ENCODE measurements at regions not wholly inside any gene's neighbourhood (a gene's known extent, or its start where the extent isn't known, plus 50 kb on each side); places are given as distances from the start of the nearest gene placed in this dataset.

DNA sequence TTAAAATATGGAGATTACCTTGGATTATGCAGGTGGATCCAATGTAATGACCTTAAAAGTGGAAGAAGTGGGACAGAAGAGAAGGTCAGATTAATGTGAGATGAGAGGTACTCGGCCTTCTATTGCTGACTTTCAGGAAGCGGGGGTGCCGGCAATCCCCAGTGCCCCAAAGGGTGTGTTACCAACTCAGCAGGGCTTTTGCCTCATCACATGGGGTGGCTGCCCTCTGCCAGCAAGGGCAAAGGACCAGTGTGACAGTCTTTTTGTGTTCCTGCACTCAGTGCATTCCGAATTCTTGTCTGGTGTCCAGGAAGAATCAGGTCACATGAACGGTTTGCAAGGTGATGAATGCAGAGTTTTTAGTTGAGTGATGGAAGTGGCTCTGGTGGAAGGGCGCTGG lies 624.2 kb downstream of the COL12A1 start:
- ATAC-seq (no peak), DNase-seq (ENCODE audit: low spot score) (no peak), FAIRE-seq (no peak)
- H3K4me3 ChIP-seq (replicated peaks in 1 of 3; ENCODE audit: insufficient read depth in 1 of 3, low read depth in 2 of 3, low read length in 3 of 3): no peak overlapping the region
- no peaks in the 10 kb centered on the region for H4K20me1 ChIP-seq (ENCODE audit: insufficient read depth, low read length)
- 5% methylated on average over 4 of the region's 6 CpGs for WGBS (ENCODE audit: low lambda C conversion rate)
- POLR2A ChIA-PET: no interaction called here
- in situ Hi-C loops (cut with HindIII; ENCODE audit: extremely low pct_ligation_motif_present, low pct_unique_long_range_greater_than_20kb) (loop anchor here (25.0 kb wide), 1 partner anchor 631 kb away; the partner anchor contains the start of gene COL12A1), intact Hi-C loops (cut with micrococcal nuclease; ENCODE audit: unreplicated experiment) (no loop called here)
- H3K36me3 ChIP-seq (replicated peaks in 1 of 2; ENCODE audit: control insufficient read depth in 1 of 2, insufficient read depth in 2 of 2, low read length in 2 of 2): no peaks in the 10 kb centered on the region
- BruUV-seq (replicated peaks): no TSS peak
- H3K27me3 ChIP-seq (ENCODE audit: control insufficient read depth in 1 of 2, insufficient read depth in 2 of 2, low read length in 2 of 2): no peaks in the 10 kb centered on the region
- no peaks in the 10 kb centered on the region for H3K79me2 ChIP-seq (ENCODE audit: insufficient read depth, low read length)
- H3K4me2 ChIP-seq (ENCODE audit: low read depth, low read length): no peak overlapping the region
- no peak overlapping the region for H3K9ac ChIP-seq (ENCODE audit: insufficient read depth, low read depth, low read length)
- H3K27ac ChIP-seq (ENCODE audit: extremely low read length, insufficient read depth, low read length): no peak overlapping the region
- CTCF ChIA-PET (ENCODE audit: low intra/inter-chr PET ratio, low total read pairs): no interaction called here
- TF ChIP-seq ZNF572 (CRISPR knock-in tag; IDR thresholded peaks at IDR 0.05): no peak
- no peak for TF ChIP-seq TRIM24 (CRISPR knock-in tag; IDR thresholded peaks at IDR 0.05)
- TF ChIP-seq ZNF451 (CRISPR knock-in tag; IDR thresholded peaks at IDR 0.05): no peak
- TF ChIP-seq, protein P1, sequence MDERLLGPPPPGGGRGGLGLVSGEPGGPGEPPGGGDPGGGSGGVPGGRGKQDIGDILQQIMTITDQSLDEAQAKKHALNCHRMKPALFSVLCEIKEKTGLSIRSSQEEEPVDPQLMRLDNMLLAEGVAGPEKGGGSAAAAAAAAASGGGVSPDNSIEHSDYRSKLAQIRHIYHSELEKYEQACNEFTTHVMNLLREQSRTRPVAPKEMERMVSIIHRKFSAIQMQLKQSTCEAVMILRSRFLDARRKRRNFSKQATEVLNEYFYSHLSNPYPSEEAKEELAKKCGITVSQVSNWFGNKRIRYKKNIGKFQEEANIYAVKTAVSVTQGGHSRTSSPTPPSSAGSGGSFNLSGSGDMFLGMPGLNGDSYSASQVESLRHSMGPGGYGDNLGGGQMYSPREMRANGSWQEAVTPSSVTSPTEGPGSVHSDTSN (CRISPR knock-in tag; IDR thresholded peaks at IDR 0.05): no peak
- H3K4me1 ChIP-seq (ENCODE audit: insufficient read depth, low read length): no peaks in the 10 kb centered on the region
- H3K9me3 ChIP-seq (ENCODE audit: low read length): no peaks in the 10 kb centered on the region
- no peak overlapping the region for H2AFZ ChIP-seq (ENCODE audit: low read length)

DNA sequence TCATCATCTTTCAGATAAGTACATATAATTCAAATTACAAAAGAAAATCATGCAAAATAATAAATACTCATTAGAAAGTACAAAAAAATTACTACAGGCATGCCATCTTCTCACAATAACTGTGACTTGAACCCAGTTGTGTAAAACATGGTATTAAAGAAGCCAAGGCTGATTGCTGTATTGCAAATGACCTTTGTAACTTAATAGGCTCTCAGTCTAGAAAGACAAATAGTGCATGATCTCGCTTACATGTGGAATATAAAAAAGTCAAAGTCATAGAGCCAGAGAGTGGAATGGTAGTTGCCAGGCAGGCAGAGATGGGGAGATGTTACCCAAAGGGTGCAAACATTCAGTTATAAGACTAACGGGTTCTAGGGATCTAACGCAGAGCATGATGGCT lies 626.1 kb downstream of the COL12A1 start:
- no peak overlapping the region for H3K4me2 ChIP-seq (ENCODE audit: low read depth, low read length)
- intact Hi-C loops (cut with micrococcal nuclease; ENCODE audit: unreplicated experiment) (loop anchor here (10.0 kb wide), 1 partner anchor 65 kb away; no protein-coding TSS in a partner anchor), in situ Hi-C loops (cut with HindIII; ENCODE audit: extremely low pct_ligation_motif_present, low pct_unique_long_range_greater_than_20kb) (loop anchor here (25.0 kb wide), 1 partner anchor 633 kb away; the partner anchor contains the start of gene COL12A1)
- no peaks in the 10 kb centered on the region for H3K9me3 ChIP-seq (ENCODE audit: low read length)
- no peaks in the 10 kb centered on the region for H3K79me2 ChIP-seq (ENCODE audit: insufficient read depth, low read length)
- FAIRE-seq (no peak), ATAC-seq (no peak), DNase-seq (ENCODE audit: low spot score) (no peak)
- H3K9ac ChIP-seq (ENCODE audit: insufficient read depth, low read depth, low read length): no peak overlapping the region
- H3K4me3 ChIP-seq (replicated peaks in 1 of 3; ENCODE audit: insufficient read depth in 1 of 3, low read depth in 2 of 3, low read length in 3 of 3): no peak overlapping the region
- CTCF ChIA-PET (ENCODE audit: low intra/inter-chr PET ratio, low total read pairs): no interaction called here
- no peak overlapping the region for H2AFZ ChIP-seq (ENCODE audit: low read length)
- no peak overlapping the region for H3K27ac ChIP-seq (ENCODE audit: extremely low read length, insufficient read depth, low read length)
- no peaks in the 10 kb centered on the region for H3K36me3 ChIP-seq (replicated peaks in 1 of 2; ENCODE audit: control insufficient read depth in 1 of 2, insufficient read depth in 2 of 2, low read length in 2 of 2)
- POLR2A ChIA-PET: no interaction called here
- H3K27me3 ChIP-seq (ENCODE audit: control insufficient read depth in 1 of 2, insufficient read depth in 2 of 2, low read length in 2 of 2): no peaks in the 10 kb centered on the region
- H4K20me1 ChIP-seq (ENCODE audit: insufficient read depth, low read length): no peaks in the 10 kb centered on the region
- no peak for TF ChIP-seq NAIF1 (CRISPR knock-in tag; IDR thresholded peaks at IDR 0.05; ENCODE audit: borderline replicate concordance)
- WGBS (ENCODE audit: low lambda C conversion rate): 45% methylated on average over 3 of the region's 3 CpGs
- BruUV-seq (replicated peaks): no TSS peak
- H3K4me1 ChIP-seq (ENCODE audit: insufficient read depth, low read length): no peaks in the 10 kb centered on the region

Data from HepG2 (cell line).